Activated CD4-positive, alpha-beta T cell treated with anti-CD3 and anti-CD28 coated beads, Interleukin-2, Interleukin-4, amounts not matched to agents 100 ng/mL and 50 ng/mL, durations not matched to agents 16 hours and 8 hours (primary cell): ENCODE measurements at regions not wholly inside any gene's neighbourhood (a gene's known extent, or its start where the extent isn't known, plus 50 kb on each side); places are given as distances from the start of the nearest gene placed in this dataset.

Source experiments
- DNase-seq: peaks from one replicate; pipeline ENCODE4 v3.0.0-alpha.2; 2020; ENCODE audit warnings: low spot score

- DNase-seq = peak; percentile 96
Measured at GRCh38 chr3:194769020-194769643, 83.4 kb downstream of the FAM43A start.

GRCh38 chr3:194772241-194773000, 86.7 kb downstream of the FAM43A start:
- no peak for DNase-seq

- no peak for DNase-seq
Measured at GRCh38 chr3:194773216-194773615, 87.5 kb downstream of the FAM43A start.

GRCh38 chr3:194773771-194774455, 88.2 kb downstream of the FAM43A start:
- DNase-seq = no peak

DNA sequence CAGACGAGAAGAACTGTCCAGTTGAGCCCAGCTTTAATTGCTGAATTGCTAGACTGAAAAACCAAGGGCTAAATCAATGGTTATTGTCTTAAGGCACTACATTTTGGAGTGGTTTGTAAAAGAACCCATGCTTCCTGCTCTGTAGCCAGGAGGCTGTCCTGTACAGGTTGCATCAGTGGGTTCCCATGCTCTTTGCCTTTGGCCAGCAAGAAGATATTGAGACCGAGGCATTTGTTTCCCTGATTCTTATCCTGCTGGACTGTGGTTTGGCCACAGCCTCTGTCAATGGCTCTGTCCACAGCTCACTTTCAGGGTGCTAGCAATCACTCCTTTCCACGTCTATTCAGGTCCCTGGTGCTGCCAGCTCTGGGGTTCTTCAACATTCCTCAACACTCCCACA, 89.6 kb downstream of the FAM43A start:
- no peak for DNase-seq

DNA sequence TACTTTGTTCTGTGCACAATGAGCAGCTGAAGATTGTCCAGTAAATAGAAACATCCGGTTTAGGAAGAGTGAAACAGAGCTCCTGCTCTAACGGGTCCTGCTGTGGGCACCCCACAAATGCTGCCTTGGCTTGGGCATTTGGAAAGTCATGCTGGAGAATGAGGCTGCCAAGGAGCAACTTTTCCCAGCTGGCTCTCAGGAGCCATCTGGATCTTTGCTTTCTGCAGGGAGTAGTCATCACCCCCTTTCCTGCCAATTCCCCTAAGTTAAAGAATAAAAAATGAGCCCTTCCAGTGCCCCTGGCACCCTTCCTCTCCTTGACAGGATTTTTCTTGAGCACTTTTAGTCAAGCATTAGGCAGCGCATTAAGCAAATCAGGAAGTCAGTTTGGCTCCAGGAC, 90.0 kb downstream of the FAM43A start:
- DNase-seq = no peak

DNA sequence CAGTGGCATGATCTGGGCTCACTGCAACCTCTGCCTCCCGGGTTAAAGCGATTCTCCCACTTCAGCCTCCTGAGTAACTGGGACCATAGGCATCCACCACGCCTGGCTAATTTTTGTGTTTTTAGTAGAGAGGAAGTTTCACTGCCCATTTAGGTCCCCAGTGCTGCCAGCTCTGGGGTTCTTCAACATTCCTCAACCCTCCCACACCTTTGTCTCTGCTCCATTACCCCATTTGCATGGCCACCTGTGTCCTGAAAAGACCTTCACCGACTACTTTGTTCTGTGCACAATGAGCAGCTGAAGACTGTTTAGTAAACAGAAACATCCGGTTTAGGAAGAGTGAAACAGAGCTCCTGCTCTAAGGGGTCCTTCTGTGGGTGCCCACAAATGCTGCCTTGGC, 92.0 kb downstream of the FAM43A start:
- DNase-seq = no peak

GRCh38 chr3:194779729-194780224, 94.1 kb downstream of the FAM43A start:
- DNase-seq = no peak

GRCh38 chr3:194780706-194781105, 95.0 kb downstream of the FAM43A start:
- DNase-seq = no peak

DNA sequence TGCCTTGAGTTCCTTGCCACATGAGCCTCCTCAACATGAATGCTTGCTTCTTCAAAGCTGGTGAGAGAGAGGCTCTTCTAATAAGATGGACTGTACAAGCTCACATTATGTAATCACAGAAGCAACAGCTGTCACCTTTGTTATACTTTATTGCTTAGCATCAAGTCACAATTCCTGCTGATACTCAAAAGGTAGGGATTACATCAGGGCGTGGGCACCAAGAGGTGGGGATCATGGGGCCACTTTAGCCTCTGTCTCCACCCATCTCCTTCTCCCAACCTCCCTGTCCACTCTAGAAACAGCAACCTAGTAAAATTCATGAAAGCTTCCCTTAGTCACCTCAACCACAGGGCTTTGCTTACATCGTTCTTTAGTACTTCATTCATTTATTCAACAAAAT, 95.9 kb downstream of the FAM43A start:
- DNase-seq = no peak

DNA sequence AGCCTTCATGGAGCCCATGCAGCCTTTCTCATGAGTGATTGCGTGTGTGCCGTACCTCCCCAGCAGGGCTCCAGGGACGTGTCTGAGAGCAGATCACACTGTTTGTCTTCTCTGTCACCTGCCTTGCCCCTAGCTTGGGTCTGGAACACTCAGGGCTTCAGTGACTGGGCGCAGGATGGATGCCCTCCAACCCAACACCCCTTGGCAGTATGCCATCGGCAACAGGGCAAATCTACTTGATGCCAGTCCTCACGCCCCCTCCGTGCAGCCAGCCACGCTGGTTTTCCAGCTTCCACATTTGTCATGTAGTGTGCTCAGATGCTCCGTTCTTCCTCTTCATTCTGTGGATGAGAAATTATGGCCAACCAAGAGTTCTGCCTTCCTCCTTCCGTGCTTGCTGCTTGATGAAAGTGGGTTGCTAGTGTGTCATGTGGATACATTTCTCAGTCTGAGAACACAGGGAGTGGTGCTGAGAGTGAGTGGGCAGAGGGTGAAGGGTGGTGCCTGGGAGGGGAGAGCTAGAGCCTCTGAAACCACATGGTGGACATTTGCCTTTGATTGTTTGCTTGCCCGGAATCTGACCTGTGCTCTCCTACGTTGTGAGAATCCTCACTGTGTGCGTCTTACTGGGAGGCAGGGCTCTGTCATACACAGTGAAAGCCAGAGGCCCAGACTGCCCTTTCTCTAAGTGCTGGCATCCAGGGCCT, 97.2 kb downstream of the FAM43A start:
- no peak for DNase-seq

- DNase-seq = no peak
Measured at GRCh38 chr3:194784361-194784760, 98.7 kb downstream of the FAM43A start.

DNA sequence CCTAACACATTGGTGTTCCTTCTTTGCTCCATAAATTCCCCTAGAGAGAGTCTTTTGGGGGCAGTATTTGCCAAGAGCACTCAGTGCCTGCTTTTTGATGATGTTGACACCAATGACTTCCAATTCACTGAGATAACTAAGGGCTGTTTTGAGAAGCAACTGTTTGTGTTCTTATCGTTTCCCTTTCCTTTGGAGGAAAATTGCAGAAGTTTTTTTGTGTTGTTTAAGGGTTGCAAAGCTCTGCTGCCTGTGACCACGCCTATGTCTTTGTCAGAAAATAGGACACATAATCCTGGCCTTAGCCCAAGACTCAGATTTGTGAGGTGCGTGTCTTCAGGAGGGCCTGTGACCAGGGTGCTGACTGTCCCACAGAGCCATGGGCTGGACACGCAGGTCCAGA, 99.6 kb downstream of the FAM43A start:
- no peak for DNase-seq

GRCh38 chr3:194787072-194787471, 101.4 kb downstream of the FAM43A start:
- DNase-seq = no peak

DNA sequence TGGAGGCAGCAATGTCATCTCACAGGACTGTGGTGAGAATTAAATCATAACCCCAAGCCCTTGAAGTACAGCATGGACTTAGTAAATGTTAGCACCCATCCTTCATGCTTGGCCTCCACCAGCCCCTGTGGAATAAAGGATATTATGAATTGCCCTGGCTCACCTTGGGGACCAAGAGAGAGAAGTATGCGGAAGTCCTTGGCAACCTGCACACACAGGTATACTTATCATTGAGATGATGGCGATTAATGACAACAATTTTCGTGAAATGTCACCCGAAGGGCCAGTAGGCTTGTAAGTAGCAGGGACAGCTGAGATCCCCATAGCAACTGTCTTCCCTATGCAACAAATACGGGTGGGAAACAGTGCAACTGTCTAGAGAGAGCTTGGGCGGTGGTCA, 102.0 kb downstream of the FAM43A start:
- DNase-seq = no peak

DNA sequence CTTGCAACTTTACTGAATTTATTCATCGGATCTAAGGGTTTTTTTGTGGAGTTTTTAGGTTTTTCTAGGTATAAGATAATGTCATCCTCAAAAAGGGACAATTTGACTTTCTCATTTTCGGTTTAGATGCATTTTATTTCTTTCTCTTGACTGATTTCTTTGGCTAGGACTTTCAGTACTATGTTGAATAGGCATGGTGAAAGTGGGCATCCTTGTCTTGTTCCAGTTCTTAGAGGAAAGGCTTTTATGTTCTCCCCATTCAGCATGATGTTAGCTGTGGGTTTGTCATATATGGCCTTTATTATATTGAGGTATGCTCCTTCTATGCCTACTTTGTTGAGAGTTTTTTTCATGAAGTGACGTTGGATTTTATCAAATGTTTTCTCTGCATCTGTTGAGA, 106.7 kb downstream of the FAM43A start:
- DNase-seq = peak; percentile 6

DNA sequence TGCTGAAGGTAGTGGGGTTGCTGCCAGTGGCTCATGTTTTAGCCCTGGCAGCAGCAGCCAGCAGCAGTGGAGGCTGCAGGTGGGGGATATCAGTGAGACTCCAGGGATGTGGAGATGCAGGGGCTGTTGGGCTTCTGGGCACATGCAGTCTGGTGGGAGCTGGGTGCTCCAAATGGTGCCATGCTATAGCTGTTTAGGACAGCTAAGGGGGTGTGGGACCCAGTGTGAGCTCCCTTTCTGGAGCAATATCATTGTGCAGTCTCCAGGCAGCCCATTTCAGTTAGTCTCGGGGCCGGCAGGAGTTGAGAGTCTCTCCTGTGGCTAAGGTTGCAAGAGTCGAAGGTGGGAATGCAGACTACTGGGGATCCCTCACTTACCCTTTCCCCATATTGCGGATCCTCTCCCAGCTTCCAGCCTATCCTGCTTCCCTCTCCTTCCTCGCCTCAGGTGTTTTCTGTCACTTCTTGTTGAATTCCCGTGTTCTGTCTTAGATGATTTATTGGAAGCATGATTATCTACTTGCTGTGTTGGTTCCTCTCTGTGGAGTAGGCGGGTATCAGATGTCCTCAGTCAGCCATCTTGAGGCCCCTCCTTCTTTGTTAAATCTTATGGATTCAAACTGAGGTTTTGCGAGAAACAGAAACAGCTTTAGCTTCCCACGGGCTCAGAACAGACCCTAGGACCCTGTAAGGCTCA, 112.0 kb downstream of the FAM43A start:
- no peak for DNase-seq

GRCh38 chr3:194798486-194798885, 112.8 kb downstream of the FAM43A start:
- no peak for DNase-seq

GRCh38 chr3:194800002-194800401, 114.3 kb downstream of the FAM43A start:
- DNase-seq = no peak

- no peak for DNase-seq
Measured at GRCh38 chr3:194801461-194802432, 116.1 kb downstream of the FAM43A start.

GRCh38 chr3:194804796-194805195, 119.1 kb downstream of the FAM43A start:
- DNase-seq = no peak
